LNCaP clone FGC (cell line): ENCODE measurements at regions not wholly inside any gene's neighbourhood (a gene's known extent, or its start where the extent isn't known, plus 50 kb on each side); places are given as distances from the start of the nearest gene placed in this dataset.

Source experiments
- DNase-seq: peaks from one replicate; pipeline ENCODE4 v3.0.0-alpha.2; 2011; ENCODE audit warnings: low read depth
- H3K4me3 ChIP-seq: 2 replicates; pipeline ENCODE4 v1.5.1; 2011; ENCODE audit warnings: mild to moderate bottlenecking, low read depth, low read length, control low read depth
- TF ChIP-seq, protein P1 (sequence below): IDR thresholded peaks from 2 replicates; pipeline ENCODE4 v1.5.1; 2012; ENCODE audit warnings: mild to moderate bottlenecking; ENCODE audit not compliant: control insufficient read depth, insufficient read depth; ENCODE audit errors: extremely low read depth

DNA sequence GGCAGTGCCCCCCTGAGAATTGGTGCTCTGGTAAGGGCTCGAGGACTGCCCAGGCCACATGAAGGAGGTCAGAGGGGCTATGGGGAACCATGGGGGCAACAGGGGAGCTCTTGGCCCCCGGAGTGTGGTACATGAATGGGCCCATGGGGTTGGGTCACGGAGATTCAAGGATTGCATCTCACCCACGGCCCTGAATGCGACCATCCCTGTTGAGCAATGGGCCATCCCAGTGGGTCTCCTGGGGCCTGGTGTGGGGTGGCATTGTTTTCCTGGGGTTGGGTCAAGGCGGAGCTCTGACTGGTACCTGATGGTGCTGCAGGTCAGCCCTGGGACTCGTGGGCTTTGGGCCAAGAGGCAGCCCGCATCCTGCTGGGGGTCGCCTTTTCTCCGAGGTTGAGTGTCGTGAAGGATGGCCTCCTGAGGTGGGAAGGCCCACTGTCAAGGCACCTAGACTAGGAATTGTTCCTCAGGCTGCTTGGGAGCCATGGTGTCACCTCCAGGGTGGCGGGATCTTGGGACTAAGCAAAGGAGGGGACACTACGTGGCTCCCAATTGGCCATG lies 198.3 kb downstream of the UBE3A start:
- no peak overlapping the region for H3K4me3 ChIP-seq
- TF ChIP-seq, protein P1, sequence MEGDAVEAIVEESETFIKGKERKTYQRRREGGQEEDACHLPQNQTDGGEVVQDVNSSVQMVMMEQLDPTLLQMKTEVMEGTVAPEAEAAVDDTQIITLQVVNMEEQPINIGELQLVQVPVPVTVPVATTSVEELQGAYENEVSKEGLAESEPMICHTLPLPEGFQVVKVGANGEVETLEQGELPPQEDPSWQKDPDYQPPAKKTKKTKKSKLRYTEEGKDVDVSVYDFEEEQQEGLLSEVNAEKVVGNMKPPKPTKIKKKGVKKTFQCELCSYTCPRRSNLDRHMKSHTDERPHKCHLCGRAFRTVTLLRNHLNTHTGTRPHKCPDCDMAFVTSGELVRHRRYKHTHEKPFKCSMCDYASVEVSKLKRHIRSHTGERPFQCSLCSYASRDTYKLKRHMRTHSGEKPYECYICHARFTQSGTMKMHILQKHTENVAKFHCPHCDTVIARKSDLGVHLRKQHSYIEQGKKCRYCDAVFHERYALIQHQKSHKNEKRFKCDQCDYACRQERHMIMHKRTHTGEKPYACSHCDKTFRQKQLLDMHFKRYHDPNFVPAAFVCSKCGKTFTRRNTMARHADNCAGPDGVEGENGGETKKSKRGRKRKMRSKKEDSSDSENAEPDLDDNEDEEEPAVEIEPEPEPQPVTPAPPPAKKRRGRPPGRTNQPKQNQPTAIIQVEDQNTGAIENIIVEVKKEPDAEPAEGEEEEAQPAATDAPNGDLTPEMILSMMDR: no peak
- no peak for DNase-seq

DNA sequence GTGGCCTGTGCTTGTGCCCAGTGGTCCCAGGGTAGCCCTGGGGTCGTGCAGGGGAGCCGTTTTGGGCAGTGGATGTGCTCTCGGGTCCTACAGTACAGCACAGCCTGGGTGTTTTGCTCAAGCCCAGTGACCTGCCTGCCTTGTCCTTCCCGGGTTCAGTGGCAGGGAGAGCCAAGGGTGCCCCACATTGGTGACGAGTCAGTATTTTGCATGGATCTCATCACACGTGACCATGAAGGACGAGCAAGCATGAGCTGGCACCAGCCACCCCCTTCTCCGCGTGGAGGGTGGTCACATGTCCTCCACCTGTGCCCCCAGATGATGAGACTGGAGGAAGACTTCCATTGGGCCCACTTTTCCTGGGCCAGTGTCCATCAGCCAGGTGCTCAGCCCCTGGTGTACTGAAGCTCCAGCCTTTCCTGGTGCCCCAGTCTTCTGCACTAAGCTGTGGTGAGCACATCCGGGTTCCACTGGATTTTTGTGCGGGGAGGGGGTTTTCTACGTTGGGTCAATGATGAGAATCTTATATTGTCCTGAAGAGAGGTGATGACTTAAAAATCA lies 197.5 kb downstream of the UBE3A start:
- DNase-seq: no peak
- H3K4me3 ChIP-seq: no peak overlapping the region
- TF ChIP-seq, protein P1: no peak

DNA sequence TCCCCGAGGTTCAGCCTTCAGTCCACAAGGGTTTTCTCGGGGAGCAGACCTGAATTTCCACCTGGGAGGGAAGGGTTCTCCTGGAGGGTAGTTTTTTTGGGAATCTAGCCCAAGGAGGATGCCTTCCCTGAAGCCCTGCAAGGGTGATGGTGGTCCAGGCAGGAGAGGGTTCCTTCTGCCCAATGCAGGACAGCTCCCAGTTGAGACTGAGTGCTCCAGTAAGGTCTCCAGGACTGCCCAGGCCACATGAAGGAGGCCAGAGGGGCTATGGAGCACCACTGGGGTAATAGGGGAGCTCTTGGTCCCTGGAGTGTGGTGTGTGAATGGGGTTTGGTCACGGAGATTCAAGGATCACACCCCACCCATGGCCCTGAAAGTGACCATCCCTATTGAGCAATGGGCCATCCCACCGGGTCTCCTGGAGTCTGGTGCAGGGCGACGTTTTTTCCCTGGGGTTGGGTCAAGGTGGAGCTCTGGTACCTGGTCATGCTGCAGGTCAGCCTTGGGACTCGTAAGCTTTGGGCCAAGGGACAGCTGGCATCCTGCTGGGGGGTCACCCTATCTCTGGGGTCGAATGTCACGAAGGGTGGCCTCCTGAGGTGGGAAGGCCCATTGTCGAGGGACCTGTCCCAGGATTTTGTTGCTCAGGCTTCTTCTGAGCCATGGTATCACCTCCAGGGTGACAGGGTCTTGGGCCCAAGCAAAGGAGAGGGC lies 196.5 kb downstream of the UBE3A start:
- no peak overlapping the region for H3K4me3 ChIP-seq
- TF ChIP-seq, protein P1: no peak
- no peak for DNase-seq

DNA sequence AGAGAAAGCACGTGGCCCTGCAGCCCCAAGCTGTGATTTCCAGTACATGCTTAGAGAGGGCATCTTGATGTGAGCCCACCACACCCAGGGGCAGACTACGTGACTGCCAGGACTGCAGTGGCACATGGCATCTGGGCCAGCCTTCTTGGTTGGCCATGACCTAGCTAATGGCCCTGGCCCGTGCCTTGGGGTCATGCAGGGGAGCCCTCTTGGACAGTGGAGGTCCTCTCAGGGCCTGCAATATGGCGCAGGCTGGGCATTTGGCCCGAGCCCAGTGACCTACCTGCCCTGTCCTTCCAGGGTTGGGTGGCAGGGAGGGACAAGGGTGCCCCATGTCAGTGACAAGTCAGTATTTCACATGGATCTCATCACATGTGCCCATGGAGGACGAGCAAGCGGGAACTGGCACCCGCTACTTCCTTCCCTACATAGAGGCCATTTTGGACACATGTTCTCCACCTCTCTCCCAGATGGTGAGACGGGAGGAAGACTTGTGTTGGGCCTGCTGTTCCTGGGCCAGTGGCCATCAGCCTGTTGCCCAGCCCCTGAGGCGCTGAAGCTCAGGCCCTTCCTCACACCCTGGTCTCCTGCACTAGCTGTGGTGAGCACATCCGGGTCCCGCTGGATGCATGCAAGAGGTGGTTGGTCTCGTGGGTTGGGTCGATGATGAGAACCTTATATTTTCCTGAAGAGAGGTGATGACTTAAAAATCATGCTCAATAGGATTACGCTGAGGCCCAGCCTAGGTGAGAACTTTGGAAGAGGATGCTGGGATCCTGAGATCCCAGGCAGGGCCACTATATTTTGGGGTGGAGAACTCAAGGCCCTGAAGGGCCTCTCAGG lies 195.6 kb downstream of the UBE3A start:
- TF ChIP-seq, protein P1: no peak
- DNase-seq: no peak
- H3K4me3 ChIP-seq: no peak overlapping the region

DNA sequence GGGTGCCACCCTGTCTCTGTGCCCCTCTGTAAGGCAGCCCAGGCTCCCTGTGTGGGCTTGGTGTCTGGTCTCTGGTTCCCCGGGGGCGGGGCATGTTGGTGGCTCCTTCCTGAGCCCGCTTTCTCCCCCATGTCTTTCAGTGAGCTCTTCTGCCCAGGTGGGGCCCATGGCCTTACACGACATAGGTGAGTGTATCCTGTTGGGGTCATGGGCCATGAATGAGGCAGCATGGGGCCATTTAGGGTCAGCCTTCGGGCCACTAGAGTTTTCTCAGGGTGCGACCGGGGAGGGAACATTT lies 195.1 kb downstream of the UBE3A start:
- DNase-seq: no peak
- H3K4me3 ChIP-seq: no peak overlapping the region
- TF ChIP-seq, protein P1: no peak

DNA sequence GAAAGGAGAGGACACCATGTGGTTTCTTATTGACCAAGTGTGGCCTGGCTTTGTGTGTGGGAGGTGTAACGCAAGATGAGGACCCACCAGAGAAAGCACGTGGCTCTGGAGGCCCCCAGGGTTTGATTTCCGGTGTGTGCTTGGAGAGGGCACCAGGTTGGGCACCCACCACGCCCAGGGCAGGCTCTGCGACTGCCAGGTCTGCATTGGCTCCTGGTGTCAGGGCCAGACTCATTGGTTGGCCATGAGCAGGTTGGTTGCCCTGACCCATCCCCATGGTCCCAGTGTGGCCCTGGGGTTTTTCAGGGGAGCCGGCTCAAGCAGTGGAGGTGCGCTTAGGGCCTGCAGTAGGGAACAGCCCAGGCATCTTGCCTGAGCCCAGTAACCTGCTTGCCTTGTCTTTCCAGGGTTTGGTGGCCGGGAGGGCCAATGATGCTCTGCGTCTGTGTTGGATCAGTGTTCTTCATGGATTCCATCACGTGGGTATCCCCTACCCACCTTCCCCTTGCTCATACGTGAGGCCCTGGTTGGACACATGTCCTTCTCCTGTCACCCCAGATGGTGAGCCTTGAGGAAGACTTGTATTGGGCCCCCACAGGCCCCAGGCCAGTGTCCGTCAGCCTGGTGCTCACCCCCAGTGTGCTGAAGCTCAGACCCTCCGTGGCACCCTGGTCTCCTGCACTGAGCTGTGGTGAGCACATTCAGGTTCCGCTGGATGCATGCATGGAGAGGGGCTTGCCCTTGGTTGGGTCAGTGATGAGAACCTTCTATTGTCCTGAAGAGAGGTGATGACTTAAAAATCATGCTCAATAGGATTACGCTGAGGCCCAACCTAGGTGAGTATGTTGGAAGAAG lies 193.9 kb downstream of the UBE3A start:
- H3K4me3 ChIP-seq: no peak overlapping the region
- no peak for DNase-seq
- TF ChIP-seq, protein P1: no peak
